ENCODE measurements at regions not wholly inside any gene's neighbourhood (a gene's known extent, or its start where the extent isn't known, plus 50 kb on each side); places are given as distances from the start of the nearest gene placed in this dataset.

GRCh38 chr4:57672846-57673433 lies 562.8 kb upstream of the IGFBP7 start:
- Histone ChIP-seq H3K27me3 (ENCODE audit: control insufficient read depth in 1 of 2, insufficient read depth in 2 of 2, low read length in 2 of 2) (no peaks in the 10 kb centered on the region), H3K9ac (ENCODE audit: insufficient read depth, low read depth, low read length) (no peak overlapping the region), H3K36me3 (replicated peaks in 1 of 2; ENCODE audit: control insufficient read depth in 1 of 2, insufficient read depth in 2 of 2, low read length in 2 of 2) (no peaks in the 10 kb centered on the region), H3K4me2 (ENCODE audit: low read depth, low read length) (no peak overlapping the region), H3K79me2 (ENCODE audit: insufficient read depth, low read length) (no peaks in the 10 kb centered on the region), H3K4me1 (ENCODE audit: insufficient read depth, low read length) (no peaks in the 10 kb centered on the region), H4K20me1 (ENCODE audit: insufficient read depth, low read length) (no peaks in the 10 kb centered on the region), H3K27ac (ENCODE audit: extremely low read length, insufficient read depth, low read length) (no peak overlapping the region), H2AFZ (ENCODE audit: low read length) (no peak overlapping the region), H3K9me3 (ENCODE audit: low read length) (no peaks in the 10 kb centered on the region), H3K4me3 (replicated peaks in 1 of 3; ENCODE audit: insufficient read depth in 1 of 3, low read depth in 2 of 3, low read length in 3 of 3) (no peak overlapping the region)
- intact Hi-C loops (cut with micrococcal nuclease; ENCODE audit: unreplicated experiment) (no loop called here), in situ Hi-C loops (cut with HindIII; ENCODE audit: extremely low pct_ligation_motif_present, low pct_unique_long_range_greater_than_20kb) (no loop called here)
- FAIRE-seq (no peak), DNase-seq (ENCODE audit: low spot score) (no peak), ATAC-seq (no peak)
- TF ChIP-seq JDP2 (CRISPR knock-in tag; IDR thresholded peaks at IDR 0.05; ENCODE audit: borderline replicate concordance) (no peak), MAFK (conservative IDR thresholded peaks at IDR 0.05 in 1 of 2, IDR thresholded peaks at IDR 0.05 in 1 of 2; ENCODE audit: low read length in 2 of 2) (peak in 1 of 2 experiments; percentile 34; a peak in 2 of 4 replicates), POLR2AphosphoS5 (IDR thresholded peaks at IDR 0.05; ENCODE audit: low read depth, low read length) (no peak), NBN (conservative IDR thresholded peaks at IDR 0.05) (no peak)
- TF ChIP-seq, protein P1, sequence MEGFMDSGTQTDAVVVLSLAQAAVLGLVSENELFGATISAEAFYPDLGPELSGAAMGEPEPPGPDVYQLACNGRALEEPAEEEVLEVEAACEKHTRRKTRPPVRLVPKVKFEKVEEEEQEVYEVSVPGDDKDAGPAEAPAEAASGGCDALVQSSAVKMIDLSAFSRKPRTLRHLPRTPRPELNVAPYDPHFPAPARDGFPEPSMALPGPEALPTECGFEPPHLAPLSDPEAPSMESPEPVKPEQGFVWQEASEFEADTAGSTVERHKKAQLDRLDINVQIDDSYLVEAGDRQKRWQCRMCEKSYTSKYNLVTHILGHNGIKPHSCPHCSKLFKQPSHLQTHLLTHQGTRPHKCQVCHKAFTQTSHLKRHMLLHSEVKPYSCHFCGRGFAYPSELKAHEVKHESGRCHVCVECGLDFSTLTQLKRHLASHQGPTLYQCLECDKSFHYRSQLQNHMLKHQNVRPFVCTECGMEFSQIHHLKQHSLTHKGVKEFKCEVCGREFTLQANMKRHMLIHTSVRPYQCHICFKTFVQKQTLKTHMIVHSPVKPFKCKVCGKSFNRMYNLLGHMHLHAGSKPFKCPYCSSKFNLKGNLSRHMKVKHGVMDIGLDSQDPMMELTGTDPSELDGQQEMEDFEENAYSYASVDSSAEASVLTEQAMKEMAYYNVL (CRISPR knock-in tag; IDR thresholded peaks at IDR 0.05; ENCODE audit: borderline replicate concordance), result no peak
- CTCF ChIA-PET (ENCODE audit: low intra/inter-chr PET ratio, low total read pairs), result no interaction called here
- 34% methylated on average over 2 of the region's 2 CpGs for WGBS (ENCODE audit: low lambda C conversion rate)
- no TSS peak for BruUV-seq (replicated peaks)
- POLR2A ChIA-PET, result no interaction called here

- Histone ChIP-seq H3K4me2 (ENCODE audit: low read depth, low read length) (no peak overlapping the region), H3K36me3 (replicated peaks in 1 of 2; ENCODE audit: control insufficient read depth in 1 of 2, insufficient read depth in 2 of 2, low read length in 2 of 2) (no peaks in the 10 kb centered on the region), H4K20me1 (ENCODE audit: insufficient read depth, low read length) (no peaks in the 10 kb centered on the region), H3K79me2 (ENCODE audit: insufficient read depth, low read length) (no peaks in the 10 kb centered on the region), H3K9ac (ENCODE audit: insufficient read depth, low read depth, low read length) (no peak overlapping the region), H3K4me3 (replicated peaks in 1 of 3; ENCODE audit: insufficient read depth in 1 of 3, low read depth in 2 of 3, low read length in 3 of 3) (no peak overlapping the region), H3K9me3 (ENCODE audit: low read length) (no peaks in the 10 kb centered on the region), H3K4me1 (ENCODE audit: insufficient read depth, low read length) (no peaks in the 10 kb centered on the region), H3K27ac (ENCODE audit: extremely low read length, insufficient read depth, low read length) (no peak overlapping the region), H2AFZ (ENCODE audit: low read length) (no peak overlapping the region), H3K27me3 (ENCODE audit: control insufficient read depth in 1 of 2, insufficient read depth in 2 of 2, low read length in 2 of 2) (no peaks in the 10 kb centered on the region)
- ChIA-PET CTCF (ENCODE audit: low intra/inter-chr PET ratio, low total read pairs) (no interaction called here), POLR2A (no interaction called here)
- no TSS peak for BruUV-seq (replicated peaks)
- DNase-seq (ENCODE audit: low spot score) (no peak), FAIRE-seq (no peak), ATAC-seq (no peak)
- intact Hi-C loops (cut with micrococcal nuclease; ENCODE audit: unreplicated experiment) (no loop called here), in situ Hi-C loops (cut with HindIII; ENCODE audit: extremely low pct_ligation_motif_present, low pct_unique_long_range_greater_than_20kb) (no loop called here)
- 0% methylated on average over 2 of the region's 2 CpGs for WGBS (ENCODE audit: low lambda C conversion rate)
- TF ChIP-seq ZNF577 (CRISPR knock-in tag; IDR thresholded peaks at IDR 0.05; ENCODE audit: borderline replicate concordance, low read depth) (no peak), ZNF556 (CRISPR knock-in tag; IDR thresholded peaks at IDR 0.05; ENCODE audit: borderline replicate concordance) (no peak)
These were observed 558.4 kb upstream of the IGFBP7 start for GRCh38 chr4:57668621-57669020.

All from HepG2 (cell line).